ENCODE measurements at regions not wholly inside any gene's neighbourhood (a gene's known extent, or its start where the extent isn't known, plus 50 kb on each side); places are given as distances from the start of the nearest gene placed in this dataset.
"Not testable (repeated sequence)": the region's sequence is repeated elsewhere in the genome, so short reads cannot be mapped to it uniquely, and the experiment has no call there.

DNA sequence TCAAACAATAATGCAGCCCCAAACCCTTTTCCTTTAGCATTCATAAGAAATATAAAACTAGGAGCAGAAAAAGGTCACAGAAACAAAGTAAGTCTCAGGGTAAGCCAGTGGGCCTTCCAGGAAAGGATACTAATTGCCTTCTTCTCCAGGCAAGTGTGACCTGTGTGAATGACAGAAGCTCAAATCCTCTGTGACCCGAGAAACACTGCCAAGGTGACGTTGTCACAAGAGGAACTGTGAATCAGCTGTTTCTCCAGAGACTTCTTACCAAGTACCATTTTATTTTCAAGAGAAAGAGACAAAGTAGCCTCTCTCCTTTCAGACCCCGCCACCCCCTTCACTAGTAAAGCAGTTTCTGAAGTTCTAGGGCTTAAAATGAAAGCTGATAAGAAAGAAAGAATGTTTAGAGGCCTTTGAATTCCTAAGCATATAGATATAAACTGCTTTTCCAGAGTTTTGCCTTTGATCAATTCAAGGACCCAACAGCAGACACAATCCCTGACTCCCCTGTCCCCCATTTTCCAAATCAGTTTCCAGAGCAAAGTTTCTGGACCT, 155.6 kb downstream of the NUF2 start:
- no peak for DNase-seq

DNA sequence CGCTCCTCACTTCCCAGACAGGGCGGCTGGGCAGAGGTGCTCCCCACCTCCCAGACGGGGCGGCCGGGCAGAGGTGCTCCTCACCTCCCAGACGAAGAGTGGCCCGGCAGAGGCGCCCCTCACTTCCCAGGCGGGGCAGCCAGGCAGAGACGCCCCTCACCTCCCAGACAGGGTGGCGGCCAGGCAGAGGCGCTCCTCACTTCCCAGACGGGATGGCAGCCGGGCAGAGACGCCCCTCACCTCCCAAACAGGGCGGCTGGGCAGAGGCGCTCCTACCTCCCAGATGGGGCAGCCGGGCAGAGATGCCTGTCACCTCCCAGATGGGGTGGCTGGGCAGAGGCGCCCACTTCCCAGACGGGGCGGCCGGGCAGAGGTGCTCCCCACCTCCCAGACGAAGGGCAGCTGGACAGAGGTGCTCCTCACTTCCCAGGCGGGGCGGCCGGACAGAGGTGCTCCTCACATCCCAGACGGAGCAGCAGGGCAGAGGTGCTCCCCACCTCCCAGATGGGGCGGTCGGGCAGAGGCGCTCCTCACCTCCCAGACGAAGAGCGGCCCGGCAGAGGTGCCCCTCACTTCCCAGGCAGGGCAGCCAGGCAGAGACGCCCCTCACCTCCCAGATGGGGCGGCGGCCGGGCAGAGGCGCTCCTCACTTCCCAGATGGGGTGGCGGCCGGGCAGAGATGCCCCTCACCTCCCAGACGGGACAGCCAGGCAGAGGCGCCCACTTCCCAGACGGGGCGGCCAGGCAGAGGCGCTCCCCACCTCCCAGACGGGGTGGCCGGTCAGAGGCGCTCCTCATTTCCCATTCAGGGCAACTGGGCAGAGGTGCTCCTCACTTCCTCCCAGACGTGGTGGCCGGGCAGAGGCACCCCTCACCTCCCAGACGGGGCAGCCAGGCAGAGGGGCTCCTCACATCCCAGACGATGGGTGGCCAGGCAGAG, 176.9 kb downstream of the NUF2 start:
- not testable (repeated sequence) for DNase-seq

DNA sequence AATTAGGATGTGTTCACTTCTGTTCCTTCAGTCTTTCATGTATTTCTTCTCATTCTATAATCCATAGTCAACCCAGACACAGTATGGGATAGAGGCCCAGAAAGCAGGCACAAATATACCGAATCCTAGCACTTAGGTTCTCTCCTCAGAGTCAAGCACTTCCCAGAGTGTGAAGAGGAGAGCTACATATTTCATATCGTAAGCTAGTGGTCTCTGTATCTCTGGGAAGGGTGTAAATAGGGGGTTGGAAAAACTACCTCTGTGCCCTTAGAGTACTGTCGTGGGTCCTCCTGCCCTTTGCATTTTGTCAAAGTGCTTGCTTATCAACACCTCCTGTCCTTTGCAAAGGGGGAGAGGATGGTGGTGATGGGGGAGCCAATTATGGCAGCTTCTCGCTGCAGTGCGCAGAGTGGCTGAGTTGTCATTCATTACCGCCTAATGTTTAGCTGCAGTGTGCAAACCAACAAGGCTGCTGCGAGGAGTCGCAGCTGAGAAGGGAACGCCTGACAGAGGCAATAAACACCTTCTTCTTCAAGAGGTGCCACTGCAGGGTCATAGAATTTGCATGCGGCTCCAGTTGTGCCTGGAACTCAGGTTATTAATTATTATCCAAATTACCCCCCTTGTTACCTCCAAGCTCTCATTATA, 182.7 kb downstream of the NUF2 start:
- no peak for DNase-seq

DNA sequence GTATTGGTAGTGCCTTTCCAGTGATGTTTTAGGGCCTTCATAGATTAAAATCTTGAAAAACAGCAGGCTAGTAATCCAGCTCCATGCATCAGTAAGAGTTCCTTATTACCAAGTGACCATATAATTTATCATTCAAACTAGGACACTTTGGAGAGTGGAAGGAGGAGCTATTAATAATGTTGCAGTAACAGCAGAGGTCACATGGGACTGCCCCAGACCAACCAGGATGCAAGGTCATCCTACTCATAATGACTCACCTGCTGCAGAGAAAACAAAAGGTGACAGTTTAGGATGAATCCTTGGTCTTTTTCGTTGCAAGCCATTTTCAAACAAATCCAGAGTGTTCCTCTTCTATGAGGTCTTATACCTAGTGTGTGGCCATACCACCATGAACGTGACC, 187.4 kb downstream of the NUF2 start:
- no peak for DNase-seq

DNA sequence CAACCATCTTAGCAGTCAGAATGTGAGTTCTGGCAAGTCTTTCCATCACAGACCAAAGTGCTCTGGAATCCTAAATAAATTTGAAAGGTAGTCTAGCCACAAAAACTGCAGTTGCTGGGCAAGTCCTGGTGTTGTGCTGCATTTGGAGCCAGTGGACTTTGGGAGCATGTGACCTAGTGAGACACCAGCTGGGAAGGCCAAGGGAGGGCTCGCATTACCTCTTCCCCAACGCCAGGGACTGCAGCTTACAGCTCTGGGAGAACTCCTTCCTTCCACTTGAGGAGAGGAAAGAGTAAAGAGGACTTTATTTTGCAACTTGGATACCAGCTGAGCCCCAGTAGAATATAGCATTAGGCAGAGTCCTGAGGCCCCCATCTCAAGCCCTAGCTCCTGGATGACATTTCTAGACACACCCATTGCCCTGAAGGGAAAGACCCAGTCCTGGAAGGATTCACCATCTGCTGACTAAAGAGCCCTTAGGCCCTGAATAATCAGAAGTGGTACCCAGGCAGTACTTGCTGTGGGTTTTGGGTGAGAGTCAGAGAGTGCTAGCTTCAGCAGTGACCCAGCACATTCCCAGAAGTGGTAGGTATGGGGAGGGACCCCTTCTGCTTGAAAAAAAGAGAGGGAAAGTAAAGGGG, 190.7 kb downstream of the NUF2 start:
- DNase-seq: no peak

DNA sequence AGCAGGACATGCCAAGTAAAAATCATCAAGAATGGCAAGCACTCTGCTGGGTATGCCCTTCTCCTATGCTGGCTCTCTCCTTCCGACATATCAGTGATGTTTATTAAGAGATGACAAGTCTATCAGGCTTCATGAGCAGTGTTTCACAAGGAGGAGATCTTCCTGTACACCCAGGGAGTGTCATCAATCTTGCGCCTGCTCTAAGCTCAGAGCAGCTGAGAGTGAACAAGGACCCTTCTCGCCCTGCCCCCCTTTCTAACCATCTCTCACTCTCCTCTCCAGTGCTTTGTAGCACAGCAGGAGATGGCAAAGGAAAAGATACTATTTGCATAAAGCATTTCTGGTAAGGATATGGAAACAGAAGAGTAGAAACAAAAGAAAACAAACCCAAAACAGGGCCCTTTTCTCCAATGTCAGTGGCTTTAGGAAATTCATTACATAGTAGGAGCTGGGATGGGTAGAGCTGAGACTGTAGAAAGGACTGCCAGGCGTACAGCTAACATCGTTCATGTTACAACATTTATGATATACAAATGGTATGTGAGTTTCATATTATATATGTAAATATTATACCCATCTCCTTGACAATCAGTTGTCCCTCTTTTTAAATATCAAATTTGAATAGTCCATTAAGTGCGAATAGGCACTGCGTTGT, 201.7 kb downstream of the NUF2 start:
- DNase-seq: peak; percentile 57 to 66

DNA sequence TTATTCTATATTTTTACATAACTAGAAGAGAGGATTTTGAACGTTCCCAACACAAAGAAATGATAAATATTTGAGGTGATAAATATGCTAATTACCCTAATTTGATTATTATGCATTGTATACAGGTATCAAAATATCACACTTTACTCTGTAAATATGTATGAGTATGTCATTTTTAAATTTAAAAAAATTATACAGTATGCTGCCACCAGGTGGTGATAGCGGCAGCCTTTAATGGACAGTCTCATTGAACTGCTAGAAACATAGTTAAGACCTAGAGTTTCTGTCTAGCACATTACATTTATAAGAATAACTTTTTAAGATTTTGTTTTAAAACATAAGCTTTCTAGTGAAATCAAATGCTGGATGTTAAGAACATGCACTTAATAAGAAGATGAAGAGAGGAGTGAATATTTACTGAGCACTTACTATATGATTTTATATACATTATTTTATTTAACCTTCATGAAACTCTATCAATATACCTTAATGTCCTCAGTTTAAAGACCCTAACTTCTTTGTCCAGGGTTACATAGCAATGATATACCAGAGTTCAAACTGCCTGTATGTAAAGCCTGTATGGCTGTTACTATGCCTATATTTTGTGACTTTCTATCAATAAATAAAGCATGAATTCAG, 207.1 kb downstream of the NUF2 start:
- DNase-seq: no peak

DNA sequence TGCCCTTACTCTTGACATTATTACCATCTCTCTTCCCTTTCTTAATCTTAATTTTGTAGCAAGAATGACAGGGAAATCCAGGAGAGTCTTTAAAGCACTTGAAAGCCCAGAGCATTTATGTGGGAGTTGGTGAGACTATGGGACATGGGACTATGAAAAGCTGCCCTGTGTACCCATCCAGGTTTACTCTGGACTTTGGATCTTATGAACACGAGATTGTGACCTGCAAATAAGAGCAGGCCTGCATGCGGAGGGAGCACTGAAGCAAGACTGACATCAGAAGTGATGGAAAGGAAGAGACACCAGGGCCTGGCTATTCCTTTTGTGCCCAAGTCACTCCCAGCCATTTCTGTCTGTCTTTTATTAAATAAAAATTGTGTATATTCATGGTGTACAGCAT, 209.6 kb downstream of the NUF2 start:
- DNase-seq: no peak

DNA sequence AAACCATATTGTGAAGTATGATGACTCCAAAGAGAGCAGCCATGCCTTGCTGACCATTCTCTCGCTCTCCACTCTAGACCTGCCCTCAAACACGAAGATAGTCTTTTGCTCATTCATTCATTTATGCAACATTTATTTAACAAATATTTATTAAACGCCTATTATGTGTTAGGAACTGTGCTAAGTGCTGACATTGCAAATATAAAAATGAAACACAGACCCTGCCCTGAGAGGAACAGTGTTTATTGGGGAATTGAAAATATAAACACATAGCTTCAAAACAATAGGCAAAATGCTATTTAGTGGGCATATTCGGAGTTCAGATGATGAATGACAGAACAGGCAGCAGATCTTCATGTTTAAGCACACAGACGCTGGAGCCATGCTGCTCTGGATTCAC, 213.6 kb downstream of the NUF2 start:
- no peak for DNase-seq

DNA sequence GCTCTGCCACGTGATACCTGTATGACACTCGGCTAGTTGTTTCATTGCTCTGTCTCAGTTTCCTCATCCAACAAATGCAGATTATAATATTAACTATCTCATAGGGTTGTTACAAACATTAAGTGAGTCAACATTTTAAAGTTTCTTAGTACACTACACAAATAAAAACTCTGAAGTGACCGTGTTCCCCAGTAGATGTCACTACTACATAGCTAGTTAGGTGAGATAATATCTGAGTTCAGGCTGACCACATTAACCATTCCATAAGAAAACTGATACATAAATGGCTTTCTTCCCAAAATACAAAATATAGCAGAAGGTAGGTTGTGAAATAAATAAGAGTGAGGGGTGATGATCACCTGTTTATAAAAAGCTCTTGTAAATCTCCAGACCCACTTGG, 214.1 kb downstream of the NUF2 start:
- no peak for DNase-seq

DNA sequence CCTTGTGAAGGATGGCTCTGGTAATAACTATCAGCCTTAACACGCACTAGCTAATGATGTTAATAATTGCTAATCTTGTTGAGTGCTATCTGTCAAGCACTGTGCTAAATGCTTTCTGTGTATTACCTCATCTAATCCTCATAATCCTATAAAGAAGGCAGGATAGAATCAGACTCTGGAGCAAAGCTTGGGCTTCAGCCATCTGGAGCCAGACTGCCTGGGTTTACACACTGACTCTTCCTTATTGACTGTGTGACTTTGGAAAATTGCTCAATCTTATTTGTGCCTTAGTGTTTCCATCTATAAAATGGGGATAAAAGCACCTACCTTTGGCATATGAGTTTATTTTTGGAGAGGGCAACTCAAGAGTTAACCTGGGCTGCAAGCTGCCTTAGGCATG, 216.1 kb downstream of the NUF2 start:
- no peak for DNase-seq

DNA sequence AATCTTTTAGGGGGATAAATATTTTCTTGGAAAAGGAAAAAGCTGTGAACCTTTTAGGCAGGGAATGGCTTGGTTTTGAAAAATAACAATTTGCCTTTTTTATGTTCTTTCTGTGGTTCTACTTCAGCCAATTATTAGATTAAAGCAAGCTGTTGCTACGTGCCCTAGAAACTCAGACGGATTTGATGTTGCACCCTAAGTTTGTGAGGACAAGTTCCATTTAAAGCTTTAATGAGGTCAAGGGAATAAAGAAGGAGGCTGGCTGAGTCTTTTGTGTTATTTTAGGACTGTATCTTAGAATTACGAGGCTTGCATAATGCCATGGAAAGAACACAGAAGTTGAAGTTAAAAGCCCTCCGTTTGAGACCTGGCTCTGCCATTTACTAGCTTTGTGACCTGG, 216.9 kb downstream of the NUF2 start:
- DNase-seq: no peak

DNA sequence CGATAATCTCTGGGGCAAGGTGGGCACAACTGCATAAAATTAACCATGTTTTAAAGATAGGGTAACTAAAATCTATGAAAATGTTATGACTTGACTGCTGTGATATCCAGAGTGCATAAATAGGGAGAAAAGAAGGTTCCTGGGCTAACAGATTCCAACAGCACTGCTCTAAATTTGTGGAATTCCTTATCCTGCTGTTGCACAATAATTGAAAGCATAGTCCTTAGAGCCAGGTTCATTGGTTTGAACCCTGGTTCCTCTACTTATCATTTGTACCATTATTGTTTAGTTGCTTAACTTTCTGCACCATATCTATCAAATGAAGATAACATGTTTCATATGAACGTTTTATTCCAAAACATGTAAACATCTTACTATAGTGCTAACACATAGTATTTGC, 219.0 kb downstream of the NUF2 start:
- DNase-seq: no peak

DNA sequence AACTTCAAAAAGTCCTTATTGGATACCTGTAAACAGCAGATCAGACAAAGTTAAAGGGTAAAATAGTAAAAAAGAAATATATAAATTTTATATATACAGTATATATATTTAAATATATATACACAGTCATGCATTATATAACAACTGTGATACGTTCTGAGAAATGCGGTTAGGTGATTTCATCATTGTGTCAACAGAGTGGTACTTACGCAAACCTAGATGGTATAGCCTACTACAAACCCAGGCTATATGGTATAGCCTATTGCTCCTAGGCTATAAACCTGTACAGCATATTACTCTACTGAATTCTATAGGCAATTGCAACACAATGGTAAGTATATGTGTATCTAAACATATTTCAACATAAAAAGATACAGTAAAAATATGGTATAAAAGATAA, 222.7 kb downstream of the NUF2 start:
- DNase-seq: no peak

DNA sequence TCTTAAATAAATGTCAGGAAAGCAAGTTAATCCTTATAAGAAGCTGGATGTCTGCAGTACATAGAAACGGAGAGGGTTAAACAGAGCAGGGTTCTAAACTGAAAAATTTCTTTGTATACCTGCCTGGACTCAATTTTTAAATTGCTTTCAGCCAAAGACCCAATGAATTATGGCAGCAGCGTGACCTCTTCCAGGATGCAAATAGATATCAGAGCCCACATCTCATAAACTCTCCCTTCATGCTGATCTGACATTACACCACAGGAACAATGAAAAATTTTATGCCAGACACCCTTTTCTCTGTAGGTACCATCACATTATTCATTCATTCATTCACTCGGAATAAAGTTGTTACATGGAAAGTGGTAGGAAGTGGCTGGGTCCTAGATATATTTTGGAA, 236.4 kb downstream of the NUF2 start:
- no peak for DNase-seq

DNA sequence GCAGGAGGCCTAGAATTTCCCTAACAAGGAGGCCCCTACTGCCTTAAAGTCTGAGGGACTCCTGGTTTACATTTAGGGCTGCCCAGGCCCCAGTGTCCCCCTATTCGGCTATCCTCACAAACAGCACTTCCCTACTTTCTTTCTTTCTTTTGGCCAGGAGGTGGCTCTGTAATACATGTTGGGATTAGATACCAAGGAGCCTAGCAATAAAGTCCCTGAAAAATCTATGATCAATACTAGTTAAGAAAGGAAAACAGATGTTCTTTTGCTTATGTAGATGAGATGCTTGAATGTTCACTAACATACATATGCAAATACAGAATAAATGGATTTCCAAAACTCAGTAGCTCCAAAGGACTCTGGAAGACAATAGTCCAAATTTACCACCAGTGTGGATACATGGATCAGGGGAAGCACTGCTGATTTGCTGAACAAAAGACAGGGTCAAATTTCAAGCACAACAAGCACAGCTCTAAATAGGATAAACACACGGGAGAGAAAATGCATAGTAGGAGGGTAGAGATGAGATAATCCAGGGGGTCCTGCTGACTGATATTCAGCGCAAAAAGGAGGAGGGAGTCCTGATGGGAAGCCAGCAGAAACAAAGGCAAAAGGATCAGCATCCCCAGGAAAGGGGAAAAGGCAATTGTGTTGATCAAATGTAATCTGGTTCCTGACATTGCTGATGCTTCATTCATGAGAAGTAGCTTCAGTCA, 240.0 kb downstream of the NUF2 start:
- peak in 1 of 2 experiments; percentile 51 for DNase-seq

DNA sequence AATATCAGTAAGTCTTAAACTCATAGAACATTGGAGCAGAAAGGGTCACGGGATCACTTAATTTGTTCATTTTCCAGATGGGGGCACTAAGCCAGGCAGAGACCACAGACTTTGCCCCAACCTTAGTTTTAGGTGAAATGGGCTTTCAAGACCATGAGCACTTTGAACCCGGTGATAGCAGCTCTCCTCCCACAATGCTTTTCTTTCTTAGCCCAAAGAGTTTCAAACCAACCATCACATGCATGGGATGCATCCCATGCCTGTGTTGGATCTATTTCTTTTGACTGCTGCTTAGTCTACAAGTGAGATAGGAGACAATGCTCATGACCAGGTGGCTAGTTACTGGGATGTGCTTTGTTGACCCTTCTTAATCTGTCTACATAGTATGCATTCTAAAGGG, 240.6 kb downstream of the NUF2 start:
- DNase-seq: no peak

DNA sequence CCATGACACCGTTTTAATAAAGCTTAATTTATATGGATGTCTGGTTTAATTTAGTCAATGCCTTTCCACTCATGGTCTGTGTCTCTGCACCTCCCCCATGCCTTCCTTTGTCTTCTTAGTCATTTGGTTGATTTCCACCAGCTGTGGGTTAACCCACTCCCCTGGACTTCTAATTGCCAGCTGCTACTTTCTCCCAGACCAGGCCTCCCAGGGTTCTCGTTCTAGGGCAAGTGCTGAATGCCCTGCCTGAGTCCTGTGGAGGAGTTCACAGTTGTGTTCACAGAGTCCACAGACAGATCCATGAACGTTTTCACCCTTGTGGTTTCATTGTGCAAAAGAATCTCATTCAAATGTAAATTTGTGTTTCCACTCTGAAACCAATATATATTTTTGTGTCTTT, 243.4 kb downstream of the NUF2 start:
- DNase-seq: no peak

DNA sequence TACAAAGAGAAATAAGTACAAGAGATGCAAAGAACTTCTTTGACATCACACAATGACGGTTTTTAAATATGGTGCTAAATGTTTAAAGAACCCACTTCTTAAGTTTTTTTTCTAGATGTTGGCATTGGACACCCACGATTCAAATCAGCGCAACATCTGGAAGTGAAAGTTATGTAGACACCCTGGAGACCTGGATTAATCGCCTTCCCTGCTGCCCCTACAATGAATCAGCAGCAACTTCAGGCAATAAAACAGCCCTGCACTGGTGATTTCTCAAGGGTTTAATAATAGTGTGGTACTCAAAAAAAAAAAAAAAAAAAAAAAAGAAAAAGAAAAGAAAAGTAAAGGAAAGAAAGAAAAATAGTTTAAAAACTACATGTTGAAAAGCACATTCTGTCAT, 248.3 kb downstream of the NUF2 start:
- DNase-seq: no peak

DNA sequence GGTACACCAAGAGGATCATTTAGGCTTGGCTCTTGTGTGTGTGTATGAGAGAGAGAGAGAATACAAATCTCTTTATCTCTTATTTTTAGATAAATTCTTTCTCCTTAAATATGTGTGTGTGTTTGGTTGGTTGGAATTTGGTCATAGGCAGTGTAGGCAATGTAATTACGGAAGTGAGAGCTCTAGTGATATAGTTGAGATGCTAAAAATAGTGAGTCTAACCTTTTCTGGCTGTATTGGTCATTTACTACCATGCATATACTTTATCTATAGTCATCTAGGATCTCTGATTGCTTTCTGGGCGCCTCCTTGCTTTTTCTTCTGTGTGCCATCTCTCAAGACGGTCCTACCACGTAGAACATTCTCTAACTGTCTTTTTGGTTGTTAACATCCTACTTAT, 250.2 kb downstream of the NUF2 start:
- no peak for DNase-seq

DNA sequence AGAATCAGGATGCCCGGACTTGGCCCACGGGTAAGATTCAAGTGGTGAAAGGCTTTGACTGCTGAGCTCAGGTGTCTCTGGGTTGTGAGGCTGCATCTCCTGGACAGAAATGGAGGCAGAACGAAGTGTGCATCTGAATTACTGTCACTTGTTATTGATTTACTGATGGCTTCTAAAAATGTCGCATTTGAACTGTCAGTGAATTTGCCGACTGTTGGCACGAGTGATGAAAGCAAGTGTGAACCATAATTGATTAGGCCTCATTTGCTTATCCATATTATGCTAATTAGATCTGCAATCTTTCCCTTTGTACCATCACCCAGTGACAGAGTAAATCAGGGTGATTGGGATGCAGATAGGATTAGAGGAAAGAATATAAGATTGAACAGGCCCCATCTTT, 252.4 kb downstream of the NUF2 start:
- DNase-seq: no peak

DNA sequence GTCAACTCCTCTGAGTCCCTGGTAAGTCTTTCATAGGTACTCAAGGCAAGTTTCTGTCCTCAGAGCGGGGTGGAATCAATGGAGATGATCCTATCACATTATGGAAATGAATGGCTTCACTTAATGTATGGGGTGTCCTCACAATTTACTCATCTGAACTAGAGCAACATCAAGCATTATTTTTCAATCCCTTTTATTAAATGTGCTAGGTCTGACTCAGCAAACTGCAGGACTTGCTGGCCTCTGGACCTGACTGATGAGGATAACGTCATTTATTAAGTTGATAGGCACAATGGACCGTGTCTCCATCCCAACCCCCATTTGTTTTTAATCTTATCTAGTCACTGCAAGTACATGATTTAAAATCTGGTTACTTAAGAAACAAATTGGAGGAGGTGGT, 259.2 kb downstream of the NUF2 start:
- no peak for DNase-seq
